Endothelial cell of umbilical vein (primary cell): ENCODE measurements at regions not wholly inside any gene's neighbourhood (a gene's known extent, or its start where the extent isn't known, plus 50 kb on each side); places are given as distances from the start of the nearest gene placed in this dataset.

Experiments used
- BruUV-seq: library from RNA; stranded (reverse); fragments of 400-500 nt; replicated peaks from 2 replicates; lab custom pipeline; 2021; lab: Mats Ljungman, UMichigan
- CTCF ChIA-PET: fragments of 300-600, 350-600 bp; sonication (Branson Sonifier 250); formaldehyde crosslinking; loops from one replicate; lab custom pipeline; 2021; ENCODE audit warnings: antibody characterized with exemption, inconsistent platforms; lab: Charles Lee
- POLR2A ChIA-PET: fragments of 300-600, 350-600 bp; sonication (Branson Sonifier 250); formaldehyde crosslinking; loops from one replicate; lab custom pipeline; 2021; ENCODE audit warnings: antibody characterized with exemption, inconsistent platforms; lab: Charles Lee
- DNase-seq: peaks from one replicate; pipeline ENCODE4 v3.0.0-alpha.2; 2011; ENCODE audit warnings: low read depth, low spot score
- FAIRE-seq: peaks from 2 replicates; lab custom pipeline; 2011; peaks lifted over from hg19 to GRCh38; lab: Jason Lieb, UNC
- H2AFZ ChIP-seq: 2 replicates; pipeline ENCODE4 v1.6.0; 2012; ENCODE audit warnings: low read depth, low read length, control low read depth, inconsistent platforms
- H3K27ac ChIP-seq: 2 replicates; pipeline ENCODE4 v1.5.1; 2011; ENCODE audit warnings: low read depth, mild to moderate bottlenecking, control low read depth, low read length, moderate library complexity; ENCODE audit not compliant: insufficient read depth
- H3K27me3 ChIP-seq, 2 experiments: 2 replicates each; pipeline versions ENCODE4 v1.6.0 to v1.6.1; 2011; ENCODE audit warnings: low read length in 2 of 2, mixed read lengths in 1 of 2; ENCODE audit not compliant: control insufficient read depth in 2 of 2, insufficient read depth in 2 of 2
- H3K36me3 ChIP-seq, 2 experiments: 2 replicates in 1 of 2; 3 replicates in 1 of 2; pipeline ENCODE4 v1.5.1; 2011; ENCODE audit warnings: low read length in 2 of 2, mild to moderate bottlenecking in 1 of 2, moderate library complexity in 1 of 2; ENCODE audit not compliant: control insufficient read depth in 2 of 2, insufficient read depth in 2 of 2; ENCODE audit errors: extremely low read depth in 1 of 2
- H3K4me1 ChIP-seq: 3 replicates; pipeline ENCODE4 v1.5.1; 2011; ENCODE audit warnings: mild to moderate bottlenecking, low read length; ENCODE audit not compliant: control insufficient read depth, insufficient read depth; ENCODE audit errors: extremely low read depth
- H3K4me2 ChIP-seq: 2 replicates; pipeline ENCODE4 v1.6.1; 2011; ENCODE audit warnings: low read length, control low read depth, mixed read lengths; ENCODE audit not compliant: insufficient read depth
- H3K4me3 ChIP-seq, 3 experiments: fragments of 200-600 bp in 1 of 3; sonication (generic), shearing (Covaris generic) in 1 of 3; replicated peaks in 1 of 3; 2 replicates each; pipeline ENCODE4 v1.5.1; 2011 to 2016; ENCODE audit warnings: control low read depth in 3 of 3, low read length in 3 of 3, mild to moderate bottlenecking in 2 of 3, inconsistent platforms in 1 of 3, low read depth in 1 of 3, moderate library complexity in 1 of 3; ENCODE audit not compliant: insufficient read depth in 1 of 3
- H3K79me2 ChIP-seq: 2 replicates; pipeline ENCODE4 v1.6.0; 2012; ENCODE audit warnings: low read length, inconsistent platforms; ENCODE audit not compliant: control insufficient read depth, insufficient read depth
- H3K9ac ChIP-seq: replicated peaks from 2 replicates; pipeline ENCODE3; 2011; ENCODE audit warnings: low read length, control low read depth; ENCODE audit not compliant: insufficient read depth; ENCODE audit errors: extremely low read depth
- H3K9me1 ChIP-seq: replicated peaks from 3 replicates; pipeline ENCODE4 v1.6.0; 2011; ENCODE audit warnings: mild to moderate bottlenecking, low read length; ENCODE audit not compliant: control insufficient read depth, insufficient read depth; ENCODE audit errors: extremely low read depth
- H3K9me3 ChIP-seq: replicated peaks from 2 replicates; pipeline ENCODE4 v1.5.1; 2012; ENCODE audit warnings: low read length, inconsistent platforms; ENCODE audit not compliant: control insufficient read depth, insufficient read depth
- H4K20me1 ChIP-seq: replicated peaks from 2 replicates; pipeline ENCODE3; 2011; ENCODE audit warnings: mild to moderate bottlenecking, low read length; ENCODE audit not compliant: control insufficient read depth, insufficient read depth; ENCODE audit errors: extremely low read depth
- EZH2 ChIP-seq: IDR thresholded peaks from 2 replicates; pipeline ENCODE4 v1.6.1; 2012; ENCODE audit warnings: borderline replicate concordance, low read depth, mild to moderate bottlenecking, moderate library complexity, low read length, inconsistent platforms; ENCODE audit not compliant: severe bottlenecking
- FOS ChIP-seq: IDR thresholded peaks from 2 replicates; pipeline ENCODE4 v1.6.1; 2011; ENCODE audit warnings: mild to moderate bottlenecking, low read length, moderate library complexity, borderline replicate concordance; ENCODE audit not compliant: insufficient read depth
- GATA2 ChIP-seq: IDR thresholded peaks from 2 replicates; pipeline ENCODE4 v1.7.0; 2011; ENCODE audit warnings: low read depth, mild to moderate bottlenecking, moderate library complexity, mixed read lengths, low read length; ENCODE audit not compliant: insufficient read length, insufficient read depth
- JUN ChIP-seq: IDR thresholded peaks from 2 replicates; pipeline ENCODE4 v1.6.1; 2011; ENCODE audit warnings: borderline replicate concordance, low read depth; ENCODE audit not compliant: insufficient read length, insufficient read depth
- MYC ChIP-seq: IDR thresholded peaks from one replicate; pipeline ENCODE4 v1.6.1; 2011; ENCODE audit warnings: mild to moderate bottlenecking, low read depth, low read length
- POLR2A ChIP-seq: IDR thresholded peaks from 2 replicates; pipeline ENCODE4 v1.6.1; 2012; ENCODE audit warnings: low read depth, mild to moderate bottlenecking, control low read depth, low read length
- POLR2AphosphoS5 ChIP-seq: IDR thresholded peaks from 2 replicates; pipeline ENCODE4 v1.6.1; 2012; ENCODE audit warnings: low read depth, mild to moderate bottlenecking, control low read depth, low read length, moderate library complexity; ENCODE audit not compliant: insufficient read depth
- dilution Hi-C: fragments of 300-500 bp; cut with MboI; formaldehyde crosslinking; loops from one replicate; pipeline ENCODE4 v1.15.0; 2019; ENCODE audit warnings: low sequenced_read_pairs; ENCODE audit not compliant: extremely low pct_ligation_motif_present
- intact Hi-C: fragments of 100-400 bp; cut with micrococcal nuclease; formaldehyde crosslinking; loops from one replicate; pipeline ENCODE4 v1.10.0; 2022
- TF ChIP-seq, protein P1 (sequence below), 2 donors: IDR thresholded peaks; 1 replicate in 1 of 2; 2 replicates in 1 of 2; pipeline ENCODE4 v1.5.1; 2011; ENCODE audit warnings: low read length in 2 of 2, mild to moderate bottlenecking in 2 of 2, moderate library complexity in 2 of 2, control low read depth in 1 of 2, inconsistent platforms in 1 of 2, low read depth in 1 of 2; ENCODE audit not compliant: insufficient read depth in 1 of 2; ENCODE audit errors: extremely low read depth in 1 of 2
- TF ChIP-seq, protein P2 (sequence below): IDR thresholded peaks from 2 replicates; pipeline ENCODE4 v1.6.1; 2011; ENCODE audit not compliant: insufficient read depth, insufficient read length

DNA sequence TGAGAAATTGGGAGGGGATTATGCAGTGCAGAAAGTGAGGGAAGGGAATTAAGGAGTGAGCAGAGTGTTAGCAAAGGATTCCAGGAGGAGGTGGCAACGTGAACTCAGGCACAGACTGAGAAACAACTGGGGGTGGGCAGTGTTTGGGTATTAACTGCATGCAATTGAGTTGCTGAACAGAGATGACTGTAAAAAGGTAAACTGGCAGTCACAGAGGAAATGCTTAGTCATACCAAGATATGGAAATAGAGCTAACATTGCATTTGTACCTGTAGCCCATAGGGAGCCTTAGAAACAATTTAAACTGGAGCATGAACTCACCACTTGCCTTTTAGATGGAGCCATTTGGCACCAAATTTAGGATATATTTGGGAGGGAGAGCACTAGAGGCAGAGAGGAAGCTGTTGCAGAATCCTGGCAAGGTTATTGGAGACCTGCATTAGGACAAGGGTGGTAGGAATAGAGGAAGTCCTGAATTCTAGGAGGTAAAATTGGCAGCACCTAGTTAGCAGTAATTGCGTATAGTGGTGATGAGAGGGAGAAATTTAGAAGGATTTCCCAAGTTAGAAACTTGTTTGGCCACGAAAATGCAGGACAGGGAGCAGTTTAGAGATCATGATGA, 100.6 kb upstream of the FRY start:
- dilution Hi-C loops, result no loop called here
- FAIRE-seq, result no peak
- H3K4me1 ChIP-seq, result no peaks in the 10 kb centered on the region

More for the DNA sequence above, 100.6 kb upstream of the FRY start:
- Histone ChIP-seq H3K36me3 (no peaks in the 10 kb centered on the region), H3K4me2 (no peak overlapping the region), H3K27me3 (no peaks in the 10 kb centered on the region), H4K20me1 (no peaks in the 10 kb centered on the region), H3K4me3 (no peak overlapping the region), H3K9me1 (no peaks in the 10 kb centered on the region), H2AFZ (no peak overlapping the region), H3K79me2 (no peaks in the 10 kb centered on the region), H3K9me3 (no peaks in the 10 kb centered on the region), H3K9ac (no peak overlapping the region), H3K27ac (no peak overlapping the region)
- no TSS peak for BruUV-seq
- ChIA-PET CTCF (interaction anchor here (3.4 kb wide), 1 partner anchor 21 kb away, joined by 20 read pairs; no protein-coding TSS in a partner anchor), POLR2A (no interaction called here)
- no peak for DNase-seq
- intact Hi-C loops, result no loop called here
- TF ChIP-seq POLR2A, result no peak
- no peak for TF ChIP-seq POLR2AphosphoS5
- TF ChIP-seq, protein P1, sequence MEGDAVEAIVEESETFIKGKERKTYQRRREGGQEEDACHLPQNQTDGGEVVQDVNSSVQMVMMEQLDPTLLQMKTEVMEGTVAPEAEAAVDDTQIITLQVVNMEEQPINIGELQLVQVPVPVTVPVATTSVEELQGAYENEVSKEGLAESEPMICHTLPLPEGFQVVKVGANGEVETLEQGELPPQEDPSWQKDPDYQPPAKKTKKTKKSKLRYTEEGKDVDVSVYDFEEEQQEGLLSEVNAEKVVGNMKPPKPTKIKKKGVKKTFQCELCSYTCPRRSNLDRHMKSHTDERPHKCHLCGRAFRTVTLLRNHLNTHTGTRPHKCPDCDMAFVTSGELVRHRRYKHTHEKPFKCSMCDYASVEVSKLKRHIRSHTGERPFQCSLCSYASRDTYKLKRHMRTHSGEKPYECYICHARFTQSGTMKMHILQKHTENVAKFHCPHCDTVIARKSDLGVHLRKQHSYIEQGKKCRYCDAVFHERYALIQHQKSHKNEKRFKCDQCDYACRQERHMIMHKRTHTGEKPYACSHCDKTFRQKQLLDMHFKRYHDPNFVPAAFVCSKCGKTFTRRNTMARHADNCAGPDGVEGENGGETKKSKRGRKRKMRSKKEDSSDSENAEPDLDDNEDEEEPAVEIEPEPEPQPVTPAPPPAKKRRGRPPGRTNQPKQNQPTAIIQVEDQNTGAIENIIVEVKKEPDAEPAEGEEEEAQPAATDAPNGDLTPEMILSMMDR (IDR thresholded peaks at IDR 0.05; ENCODE audit: extremely low read depth in 1 of 2, insufficient read depth in 1 of 2, low read depth in 1 of 2, low read length in 2 of 2), result no peak
- no peak for TF ChIP-seq FOS
- no peak for TF ChIP-seq MYC
- TF ChIP-seq JUN, result no peak
- TF ChIP-seq EZH2, result no peak
- no peak for TF ChIP-seq GATA2
- TF ChIP-seq, protein P2, sequence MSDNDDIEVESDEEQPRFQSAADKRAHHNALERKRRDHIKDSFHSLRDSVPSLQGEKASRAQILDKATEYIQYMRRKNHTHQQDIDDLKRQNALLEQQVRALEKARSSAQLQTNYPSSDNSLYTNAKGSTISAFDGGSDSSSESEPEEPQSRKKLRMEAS, result no peak
